Activated T-cell treated with anti-CD3 and anti-CD28 coated beads, Interleukin-2, amount 50 U/mL, for 72 hours (primary cell): ENCODE measurements at regions not wholly inside any gene's neighbourhood (a gene's known extent, or its start where the extent isn't known, plus 50 kb on each side); places are given as distances from the start of the nearest gene placed in this dataset.

Source experiments
- ATAC-seq, 2 donors: fragments of 150-1000 bp; cut with Tn5 transposase; replicated peaks in 1 of 2; 2 replicates each; pipeline ENCODE4 v1.10.0; 2021; ENCODE audit warnings: moderate library complexity in 2 of 2, mild to moderate bottlenecking in 1 of 2
- DNase-seq, 2 donors: peaks; one replicate each; pipeline ENCODE4 v3.0.0; 2021 to 2022; ENCODE audit warnings: mixed read lengths in 1 of 2
- H3K27ac Mint-ChIP-seq: one replicate; pipeline ENCODE4 v1.8.0; 2022; ENCODE audit warnings: mild to moderate bottlenecking, moderate library complexity, mixed read lengths
- H3K27me3 Mint-ChIP-seq: one replicate; pipeline ENCODE4 v1.8.0; 2022; ENCODE audit warnings: low read depth, mixed read lengths
- H3K36me3 Mint-ChIP-seq, 2 donors: one replicate each; pipeline ENCODE4 v1.8.0; 2022; ENCODE audit warnings: mixed read lengths in 2 of 2, mild to moderate bottlenecking in 1 of 2; ENCODE audit not compliant: insufficient read depth in 2 of 2
- H3K4me1 Mint-ChIP-seq: one replicate; pipeline ENCODE4 v1.8.0; 2022; ENCODE audit warnings: low read depth, mixed read lengths
- H3K4me3 Mint-ChIP-seq, 2 donors: one replicate each; pipeline ENCODE4 v1.8.0; 2022; ENCODE audit warnings: mild to moderate bottlenecking in 2 of 2, mixed read lengths in 2 of 2, moderate library complexity in 2 of 2
- H3K9me3 Mint-ChIP-seq, 2 donors: one replicate each; pipeline ENCODE4 v1.8.0; 2022; ENCODE audit warnings: mixed read lengths in 2 of 2

GRCh38 chr16:31819386-31819785 is 54.2 kb upstream of the ZNF267 start:
- H3K4me1 Mint-ChIP-seq: no peaks in the 10 kb centered on the region
- H3K4me3 Mint-ChIP-seq: no peak overlapping the region
- H3K36me3 Mint-ChIP-seq: peaks cover 0 to 4% of the 10 kb centered on the region in 2 donors
- H3K9me3 Mint-ChIP-seq: peaks cover 1 to 4% of the 10 kb centered on the region in 2 donors
- H3K27me3 Mint-ChIP-seq: peaks cover 13% of the 10 kb centered on the region
- DNase-seq (no peak), ATAC-seq (no peak)
- H3K27ac Mint-ChIP-seq: no peak overlapping the region

- H3K36me3 Mint-ChIP-seq: peaks cover 0 to 4% of the 10 kb centered on the region in 2 donors
- H3K4me3 Mint-ChIP-seq: no peak overlapping the region
- no peak for ATAC-seq
- H3K27me3 Mint-ChIP-seq: peaks cover 18% of the 10 kb centered on the region
- H3K27ac Mint-ChIP-seq: no peak overlapping the region
- peaks cover 1 to 6% of the 10 kb centered on the region in 2 donors for H3K9me3 Mint-ChIP-seq
- no peaks in the 10 kb centered on the region for H3K4me1 Mint-ChIP-seq
- no peak for DNase-seq
These were observed 53.7 kb upstream of the ZNF267 start for GRCh38 chr16:31819948-31820347.
